ENCODE measurements at regions not wholly inside any gene's neighbourhood (a gene's known extent, or its start where the extent isn't known, plus 50 kb on each side); places are given as distances from the start of the nearest gene placed in this dataset.

DNA sequence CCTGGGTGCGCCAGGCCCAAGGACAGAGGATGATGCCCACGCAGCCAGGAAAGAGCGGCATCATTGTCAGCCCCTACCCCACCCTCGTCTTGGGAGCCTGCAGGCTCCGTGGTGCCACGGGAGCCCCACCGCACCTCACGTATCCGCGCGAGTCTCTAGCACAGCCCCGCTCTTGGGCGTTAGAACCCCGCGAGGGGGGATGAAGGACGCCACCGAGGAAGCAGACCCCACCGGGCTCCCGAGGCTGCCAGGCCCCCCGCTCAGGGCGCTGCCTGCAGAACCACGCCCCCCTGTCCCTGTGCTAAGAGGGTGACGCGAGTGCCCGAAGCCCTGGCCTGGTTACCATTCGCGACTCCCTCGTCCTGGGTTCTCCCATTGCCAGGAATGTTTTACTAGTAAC, 52.3 kb upstream of the MS4A8 start:
- POLR2A ChIA-PET, result no interaction called here
- CTCF ChIA-PET, result no interaction called here
- Mint-ChIP-seq H3K27me3 (ENCODE audit: insufficient read depth, unreplicated experiment) (peaks cover 3% of the 10 kb centered on the region), H3K36me3 (ENCODE audit: insufficient read depth, unreplicated experiment) (no peaks in the 10 kb centered on the region), H3K9me3 (ENCODE audit: unreplicated experiment) (no peaks in the 10 kb centered on the region), H3K4me3 (ENCODE audit: unreplicated experiment) (no peak overlapping the region), H3K27ac (ENCODE audit: unreplicated experiment) (no peak overlapping the region), H3K4me1 (ENCODE audit: low read depth, unreplicated experiment) (no peaks in the 10 kb centered on the region)
- DNase-seq, result no peak
- Histone ChIP-seq H3K36me3 (ENCODE audit: control insufficient read depth, insufficient read depth, low read length) (no peaks in the 10 kb centered on the region), H3K4me3 (ENCODE audit: low read depth, low read length) (no peak overlapping the region), H3K9me3 (0 out of 2 replicates have a peak, but pooled peaks cover 4% of the 10 kb centered on the region), H3K27me3 (replicated peaks; ENCODE audit: control insufficient read depth, insufficient read depth, low read length) (no peaks in the 10 kb centered on the region), H3K4me1 (no peaks in the 10 kb centered on the region)
- TF ChIP-seq, protein P1, sequence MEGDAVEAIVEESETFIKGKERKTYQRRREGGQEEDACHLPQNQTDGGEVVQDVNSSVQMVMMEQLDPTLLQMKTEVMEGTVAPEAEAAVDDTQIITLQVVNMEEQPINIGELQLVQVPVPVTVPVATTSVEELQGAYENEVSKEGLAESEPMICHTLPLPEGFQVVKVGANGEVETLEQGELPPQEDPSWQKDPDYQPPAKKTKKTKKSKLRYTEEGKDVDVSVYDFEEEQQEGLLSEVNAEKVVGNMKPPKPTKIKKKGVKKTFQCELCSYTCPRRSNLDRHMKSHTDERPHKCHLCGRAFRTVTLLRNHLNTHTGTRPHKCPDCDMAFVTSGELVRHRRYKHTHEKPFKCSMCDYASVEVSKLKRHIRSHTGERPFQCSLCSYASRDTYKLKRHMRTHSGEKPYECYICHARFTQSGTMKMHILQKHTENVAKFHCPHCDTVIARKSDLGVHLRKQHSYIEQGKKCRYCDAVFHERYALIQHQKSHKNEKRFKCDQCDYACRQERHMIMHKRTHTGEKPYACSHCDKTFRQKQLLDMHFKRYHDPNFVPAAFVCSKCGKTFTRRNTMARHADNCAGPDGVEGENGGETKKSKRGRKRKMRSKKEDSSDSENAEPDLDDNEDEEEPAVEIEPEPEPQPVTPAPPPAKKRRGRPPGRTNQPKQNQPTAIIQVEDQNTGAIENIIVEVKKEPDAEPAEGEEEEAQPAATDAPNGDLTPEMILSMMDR (IDR thresholded peaks at IDR 0.05; ENCODE audit: insufficient read depth in 1 of 2, low read depth in 1 of 2, low read length in 1 of 2, severe bottlenecking in 1 of 2, unreplicated experiment in 1 of 2), result no peak
- no TSS peak for BruUV-seq (replicated peaks)
- intact Hi-C loops (cut with micrococcal nuclease; ENCODE audit: unreplicated experiment), result no loop called here

Data from Caco-2 (cell line).